ENCODE measurements at regions not wholly inside any gene's neighbourhood (a gene's known extent, or its start where the extent isn't known, plus 50 kb on each side); places are given as distances from the start of the nearest gene placed in this dataset.

GRCh38 chr1:4586611-4587160 lies 67.7 kb upstream of the AJAP1 start:
- no peak for DNase-seq (ENCODE audit: low spot score)

- DNase-seq (ENCODE audit: low spot score), result no peak
These were observed 66.7 kb upstream of the AJAP1 start for GRCh38 chr1:4587721-4588120.

DNA sequence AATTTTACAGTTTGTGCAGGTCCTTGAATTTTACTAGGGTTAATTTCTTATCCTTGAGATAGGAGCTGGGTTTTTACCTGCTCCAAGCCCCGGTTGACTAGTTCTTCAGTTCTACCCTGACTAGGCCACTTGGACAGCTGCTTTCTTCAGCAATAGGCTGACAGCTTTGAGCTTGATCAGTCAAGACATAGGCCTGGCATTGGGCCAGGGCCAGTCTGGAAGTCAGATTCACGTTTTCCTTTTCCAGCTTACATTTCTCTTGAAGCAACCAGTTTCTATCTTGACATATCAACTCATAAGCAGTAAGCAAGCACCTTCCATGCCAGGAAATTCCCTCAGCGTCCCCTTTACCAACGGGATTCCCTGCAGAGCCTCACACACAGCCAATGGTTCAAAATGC lies 63.7 kb upstream of the AJAP1 start:
- DNase-seq (ENCODE audit: low spot score), result no peak

GRCh38 chr1:4591926-4592325 lies 62.5 kb upstream of the AJAP1 start:
- DNase-seq (ENCODE audit: low spot score), result no peak

DNA sequence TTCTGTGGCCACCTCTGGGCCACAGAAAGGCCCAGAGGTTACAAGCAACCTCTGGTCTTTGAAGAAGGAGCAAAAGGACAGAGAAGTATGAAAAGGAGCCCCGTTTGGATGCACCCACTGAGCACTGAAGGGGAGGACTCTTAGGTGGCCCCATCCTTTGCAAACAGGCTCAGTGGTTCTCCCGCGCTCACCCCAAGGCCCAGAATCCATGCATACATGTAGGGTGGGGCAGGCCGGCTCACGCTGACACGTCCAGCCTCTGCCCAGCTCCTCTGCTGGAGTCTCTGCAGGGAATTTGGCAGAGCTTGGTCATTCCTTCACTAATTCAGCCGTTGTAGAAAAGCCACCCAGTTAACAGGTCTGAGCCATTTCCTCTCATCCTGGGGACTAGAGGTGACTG lies 61.3 kb upstream of the AJAP1 start:
- no peak for DNase-seq (ENCODE audit: low spot score)

- DNase-seq (ENCODE audit: low spot score), result no peak
These were observed 60.0 kb upstream of the AJAP1 start for GRCh38 chr1:4594286-4594991.

GRCh38 chr1:4595341-4596225 lies 58.8 kb upstream of the AJAP1 start:
- DNase-seq (ENCODE audit: low spot score), result no peak

GRCh38 chr1:4596486-4596885 lies 57.9 kb upstream of the AJAP1 start:
- DNase-seq (ENCODE audit: low spot score), result no peak

DNA sequence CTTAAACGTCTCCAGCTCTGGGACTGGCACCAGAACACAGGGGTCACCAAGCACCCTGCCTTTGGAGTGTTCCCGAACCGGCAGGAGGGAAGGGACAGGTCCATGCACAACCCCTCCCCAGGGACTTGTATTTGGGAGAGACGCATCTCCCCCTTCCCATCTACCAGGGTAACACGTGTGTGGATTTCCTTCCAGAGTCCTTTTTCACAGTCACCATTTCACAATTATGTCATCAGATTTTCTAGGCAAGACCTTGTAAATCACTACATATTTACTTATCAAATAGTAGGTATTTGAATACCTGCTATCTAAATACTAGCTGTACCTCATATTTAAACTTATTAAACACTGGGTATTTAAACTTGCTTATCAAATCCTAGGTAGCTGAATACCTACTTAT lies 57.4 kb upstream of the AJAP1 start:
- DNase-seq (ENCODE audit: low spot score), result no peak

- no peak for DNase-seq (ENCODE audit: low spot score)
These were observed 55.8 kb upstream of the AJAP1 start for GRCh38 chr1:4598561-4598960.

DNA sequence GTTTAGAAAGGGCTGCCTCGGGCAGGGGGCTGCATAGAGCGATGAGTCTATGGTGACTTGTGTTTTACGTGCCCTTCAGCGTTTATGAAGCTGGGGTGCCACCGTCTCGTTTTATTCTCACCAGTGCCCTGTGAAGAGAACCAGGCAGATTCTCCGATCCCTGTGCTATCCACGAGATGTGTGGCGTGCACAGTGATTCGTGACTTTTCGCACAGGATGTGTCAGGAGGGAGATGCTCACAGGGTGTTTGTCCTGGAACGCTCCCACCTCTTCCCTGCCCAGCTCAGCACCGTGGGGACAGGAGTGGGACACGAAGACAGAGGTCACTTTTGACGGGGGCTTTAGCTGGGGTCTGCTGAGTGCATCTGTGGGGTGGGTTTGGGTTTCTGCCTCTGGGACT lies 54.9 kb upstream of the AJAP1 start:
- DNase-seq (ENCODE audit: low spot score), result no peak

- no peak for DNase-seq (ENCODE audit: low spot score)
These were observed 54.4 kb upstream of the AJAP1 start for GRCh38 chr1:4599951-4600481.

GRCh38 chr1:4600615-4601460 lies 53.6 kb upstream of the AJAP1 start:
- DNase-seq (ENCODE audit: low spot score), result no peak

- DNase-seq (ENCODE audit: low spot score), result no peak
These were observed 52.5 kb upstream of the AJAP1 start for GRCh38 chr1:4601941-4602340.

DNA sequence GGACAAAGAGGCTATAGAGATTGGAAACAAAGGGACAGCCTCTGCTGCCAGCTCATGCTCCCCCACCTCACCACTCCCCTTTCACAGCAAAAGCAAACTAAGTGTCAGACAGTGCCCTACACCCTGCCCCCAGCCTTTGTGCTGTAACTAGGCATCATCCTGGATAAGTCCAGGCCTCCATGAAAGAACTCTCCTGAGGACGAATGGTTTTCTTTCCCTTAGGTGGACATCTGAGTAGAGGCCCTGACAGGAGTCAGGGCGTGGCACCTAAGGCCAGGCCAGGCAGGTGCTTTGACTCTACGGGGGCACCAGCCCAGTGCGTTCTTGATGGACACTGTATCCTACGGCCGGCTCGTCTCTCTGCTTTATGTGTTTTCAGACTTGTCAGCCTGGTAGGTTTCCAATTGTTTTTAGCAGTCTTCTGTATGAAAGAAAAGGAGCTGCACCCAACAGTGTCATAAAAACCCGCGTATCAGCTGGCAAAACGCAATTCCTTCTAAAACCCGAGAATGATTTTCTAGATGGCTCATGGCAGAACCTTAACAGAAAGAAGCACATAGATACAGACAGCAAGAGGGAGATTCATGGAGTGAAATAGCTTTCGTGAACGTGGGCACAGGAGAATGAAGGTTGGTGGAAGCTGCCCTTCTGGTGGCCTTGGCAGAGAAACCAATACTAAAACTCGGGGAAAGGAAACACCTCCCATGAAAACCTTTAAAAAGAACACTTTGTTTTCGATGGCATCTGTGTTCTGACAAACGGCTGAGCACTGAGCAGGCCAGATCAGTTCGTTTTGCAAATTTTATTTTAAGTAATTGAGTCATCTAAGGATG lies 51.7 kb upstream of the AJAP1 start:
- DNase-seq (ENCODE audit: low spot score), result no peak

GRCh38 chr1:4603295-4604110 lies 50.9 kb upstream of the AJAP1 start:
- DNase-seq (ENCODE audit: low spot score), result no peak

Data from AG20443 (cell line).